HT1080 (cell line): ENCODE measurements at regions not wholly inside any gene's neighbourhood (a gene's known extent, or its start where the extent isn't known, plus 50 kb on each side); places are given as distances from the start of the nearest gene placed in this dataset.
"Not testable (repeated sequence)": the region's sequence is repeated elsewhere in the genome, so short reads cannot be mapped to it uniquely, and the experiment has no call there.

Experiments
- DNase-seq: peaks from one replicate; pipeline ENCODE4 v3.0.0-alpha.2; 2015; ENCODE audit warnings: low read depth

DNA sequence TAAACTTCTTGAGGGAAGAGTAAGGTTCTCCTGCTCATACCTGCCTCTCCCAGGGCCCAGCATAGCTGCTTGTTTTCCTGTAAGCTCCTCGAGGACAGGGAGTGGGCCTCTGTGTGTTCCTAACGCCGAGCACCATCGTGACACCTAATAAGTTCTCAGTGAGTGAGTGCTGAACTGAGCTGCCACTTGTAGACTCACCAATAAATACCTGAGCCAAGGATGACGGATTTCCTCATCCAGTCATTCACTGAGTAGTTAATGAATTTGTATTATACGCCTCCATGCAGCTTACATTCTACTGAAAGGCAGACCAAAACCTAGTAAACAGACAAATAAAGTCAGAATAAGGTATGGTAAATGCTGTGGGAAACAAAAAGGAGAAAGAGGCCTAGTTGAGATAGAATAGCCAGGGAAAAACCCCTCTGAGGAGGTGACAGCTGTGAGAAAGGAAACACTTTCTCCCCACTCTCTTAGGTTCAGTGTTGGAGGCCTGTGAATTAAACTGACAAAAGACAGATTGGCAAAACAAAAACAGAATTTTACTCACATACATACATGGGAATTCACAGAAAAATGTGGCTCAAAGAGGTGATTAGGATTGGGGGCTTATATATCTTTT, 138.6 kb downstream of the B3GNT2 start:
- no peak for DNase-seq

DNA sequence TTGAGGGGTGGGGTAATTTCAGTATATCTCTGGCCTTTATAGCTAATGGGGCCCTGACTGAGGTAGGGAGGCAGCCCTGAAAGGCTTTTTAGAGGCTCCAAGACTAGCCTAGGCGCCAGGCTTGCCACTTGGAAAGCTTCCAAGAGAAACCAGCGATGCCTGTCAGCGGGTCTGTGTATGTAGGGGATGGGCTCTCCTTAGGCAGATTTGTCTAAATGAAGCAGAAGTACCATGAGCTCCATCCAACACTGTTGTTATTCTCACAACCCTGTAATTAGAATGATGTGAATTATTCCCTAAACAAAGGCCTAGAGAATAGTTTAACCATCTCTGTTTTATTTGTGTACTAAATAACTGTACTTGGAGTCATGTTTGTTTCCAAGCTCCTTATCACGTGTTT, 138.1 kb downstream of the B3GNT2 start:
- DNase-seq = no peak

DNA sequence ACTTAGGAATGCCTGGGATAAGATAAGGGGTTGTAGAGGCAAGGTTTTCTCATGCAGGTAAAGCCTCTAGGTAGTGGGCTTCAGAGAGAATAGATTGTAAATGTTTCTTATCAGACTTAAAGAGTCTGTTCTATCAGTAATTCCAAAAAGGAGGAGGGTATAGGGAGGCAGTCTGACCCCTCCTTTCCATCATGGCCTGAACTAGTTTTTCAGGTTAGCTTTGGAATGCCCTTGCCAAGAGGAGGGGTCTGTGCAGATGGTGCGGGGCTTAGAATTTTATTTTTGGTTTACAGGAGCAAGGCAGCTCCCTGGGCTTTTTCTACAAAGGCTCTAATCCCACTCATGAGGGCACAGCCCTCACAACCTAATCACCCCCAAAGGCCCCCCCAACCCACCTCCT, 135.0 kb downstream of the B3GNT2 start:
- DNase-seq = no peak

DNA sequence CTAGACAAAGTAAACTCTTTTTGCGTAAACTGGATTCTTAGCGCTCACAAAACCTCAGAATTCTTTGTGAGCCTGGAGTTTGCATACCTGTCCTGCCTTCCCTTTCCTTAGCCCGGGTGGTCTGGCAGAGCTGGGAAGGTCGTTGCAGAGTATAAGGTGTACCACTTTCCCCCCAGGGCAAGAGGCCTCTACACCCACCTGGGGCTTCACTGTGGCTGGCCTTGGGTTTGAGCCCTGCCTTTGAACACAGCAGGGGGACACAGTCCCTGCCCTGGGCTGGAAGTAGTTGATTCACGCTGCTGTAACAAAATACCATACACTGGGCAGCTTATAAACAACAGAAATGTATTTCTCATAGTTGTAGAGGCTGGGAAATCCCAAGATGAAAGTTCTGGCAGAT, 133.9 kb downstream of the B3GNT2 start:
- DNase-seq = no peak

DNA sequence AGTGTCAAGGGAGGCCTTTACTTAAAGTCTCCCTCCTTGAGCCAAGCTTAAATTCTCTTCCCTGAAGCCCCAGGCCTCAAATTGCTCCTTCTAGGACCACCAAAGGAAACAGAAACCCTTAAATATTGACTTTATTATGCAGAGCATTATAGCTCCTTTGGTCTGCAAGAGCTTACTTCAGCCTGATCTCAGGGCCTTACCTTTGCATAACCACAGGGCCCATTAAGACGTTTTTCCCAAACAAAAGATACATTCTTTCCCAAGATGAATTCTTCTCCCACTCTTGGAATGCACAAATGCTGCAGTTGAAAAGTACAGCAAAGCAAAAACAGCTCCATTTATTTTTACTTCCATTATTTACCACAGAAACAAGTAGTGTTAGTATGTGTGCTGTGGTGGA, 130.8 kb downstream of the B3GNT2 start:
- DNase-seq = no peak

DNA sequence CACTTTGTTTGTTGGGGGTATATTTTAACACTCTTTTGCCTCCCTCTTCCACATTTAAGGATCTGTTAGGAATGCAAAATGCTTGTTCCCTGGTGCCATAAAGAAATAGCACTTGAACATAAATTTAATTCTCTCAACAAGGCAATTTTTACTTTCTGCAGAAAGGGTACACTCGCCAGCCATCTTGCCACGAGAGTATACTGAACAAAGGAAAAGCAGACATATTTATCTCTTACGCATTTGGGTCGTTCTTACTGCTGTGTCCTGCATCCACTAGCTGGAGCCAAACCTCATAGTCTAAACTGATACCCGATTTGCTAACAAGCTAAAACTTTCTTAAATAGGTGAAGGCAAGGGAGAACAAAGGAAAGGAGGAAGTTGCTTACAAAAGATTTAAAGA, 129.5 kb downstream of the B3GNT2 start:
- DNase-seq = no peak

DNA sequence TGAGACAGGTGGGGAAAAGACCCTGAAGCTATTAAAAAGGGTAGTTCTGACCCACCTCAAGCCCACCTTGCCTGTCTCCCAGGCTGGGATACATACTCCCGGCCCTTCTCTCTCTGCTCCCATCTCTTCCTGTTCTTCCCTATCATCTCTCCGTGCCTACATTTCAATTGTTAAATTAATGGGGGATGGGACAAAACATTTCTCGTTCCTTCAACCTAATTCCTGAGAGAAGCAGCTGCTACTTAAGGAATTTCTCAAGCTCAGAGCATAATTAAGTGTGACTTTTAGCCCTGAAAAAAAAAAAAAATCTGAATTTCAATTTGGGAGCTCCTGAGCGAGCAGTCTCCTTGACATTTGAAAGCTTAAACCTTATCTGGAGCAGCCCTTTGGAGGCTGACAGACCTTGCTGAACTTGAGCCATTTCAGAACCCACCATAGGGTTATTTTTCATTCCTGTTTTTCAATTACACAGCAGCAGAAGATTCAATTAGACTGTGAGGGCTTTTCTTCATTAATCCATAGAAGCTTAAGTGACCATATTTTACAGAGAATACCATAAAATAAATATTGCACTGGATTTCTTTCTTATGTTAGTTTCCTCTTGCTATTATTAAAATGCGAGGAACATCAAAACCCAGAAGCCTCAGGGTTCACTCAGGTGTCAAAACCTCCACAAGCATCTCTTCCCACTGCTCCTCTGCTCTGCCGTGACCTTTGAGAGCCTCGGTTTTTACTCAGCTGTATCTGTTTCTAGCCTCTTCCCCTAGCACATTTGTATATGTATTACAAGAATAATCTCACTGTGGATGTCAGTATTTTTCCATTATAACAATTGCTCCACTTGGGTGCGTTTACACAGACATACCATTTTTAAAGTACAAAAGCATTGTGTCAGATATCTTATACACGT, 125.7 kb downstream of the B3GNT2 start:
- DNase-seq = no peak

DNA sequence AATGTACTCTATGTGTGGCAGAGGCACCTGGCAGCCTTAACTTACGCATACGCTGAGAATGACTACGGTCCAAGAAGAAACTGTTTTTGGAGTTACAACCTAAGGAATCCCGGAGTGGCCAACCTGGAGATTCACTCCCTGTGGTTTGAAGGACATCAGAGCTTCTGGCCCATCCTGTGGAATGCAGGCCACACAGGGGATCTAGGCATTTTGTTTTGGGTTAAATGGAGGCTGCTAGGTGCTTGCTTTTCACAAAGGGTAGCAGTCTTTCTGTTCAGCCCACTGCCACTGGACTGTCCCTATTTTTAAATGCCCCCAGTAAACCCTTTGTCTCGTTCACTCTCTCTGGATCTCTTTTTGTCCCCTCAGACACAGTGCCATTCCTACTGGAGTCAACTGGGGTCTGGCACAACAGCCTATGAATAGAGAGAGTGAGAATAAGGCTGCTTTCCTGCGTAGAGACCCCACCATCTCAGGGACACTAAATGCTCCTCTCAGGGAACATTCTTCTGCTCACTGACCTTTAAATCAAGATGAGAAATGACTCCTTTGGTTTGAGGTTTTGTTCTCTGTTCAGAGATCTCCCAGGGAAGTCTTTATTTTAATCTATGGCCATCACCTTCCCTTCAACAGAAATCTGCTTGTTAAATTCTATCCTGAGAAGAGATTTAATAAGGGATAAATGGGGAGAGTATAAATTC, 124.9 kb downstream of the B3GNT2 start:
- DNase-seq = no peak

DNA sequence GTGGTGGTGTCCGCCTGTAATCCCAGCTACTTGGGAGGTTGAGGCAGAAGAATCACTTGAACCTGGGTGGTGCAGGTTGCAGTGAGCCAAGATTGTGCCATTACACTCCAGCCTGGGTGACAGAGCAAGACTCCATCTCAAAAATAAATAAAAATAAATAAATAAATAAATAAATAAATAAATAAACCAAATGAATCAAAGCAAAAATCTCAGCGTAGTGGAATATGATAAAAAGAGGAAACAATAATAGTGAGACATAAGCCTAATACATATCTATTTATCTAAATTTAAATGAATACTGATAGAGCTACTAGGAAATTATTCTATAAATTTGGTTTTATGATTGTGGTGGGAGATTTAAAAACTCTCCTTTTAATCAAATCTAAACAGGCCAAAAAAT, 124.2 kb downstream of the B3GNT2 start:
- DNase-seq = not testable (repeated sequence)

DNA sequence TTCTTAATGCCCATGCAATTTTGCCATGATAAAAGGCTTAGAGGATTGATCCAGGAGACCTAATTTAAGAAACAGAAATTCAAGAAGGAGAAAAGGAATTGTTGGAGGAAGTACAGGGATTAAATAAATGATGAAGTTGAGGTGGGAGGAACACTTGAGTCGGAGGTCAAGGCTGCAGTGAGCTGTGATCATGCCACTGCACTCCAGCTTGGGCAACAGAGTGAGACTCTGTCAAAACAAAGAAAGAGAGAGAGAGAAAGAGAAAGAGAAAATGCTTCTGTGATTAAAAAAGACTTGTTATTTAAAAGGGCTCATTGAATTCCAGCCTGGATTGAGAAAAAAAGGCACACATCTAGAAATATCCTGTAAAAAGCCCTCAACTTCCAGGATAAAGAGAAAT, 123.2 kb downstream of the B3GNT2 start:
- no peak for DNase-seq

DNA sequence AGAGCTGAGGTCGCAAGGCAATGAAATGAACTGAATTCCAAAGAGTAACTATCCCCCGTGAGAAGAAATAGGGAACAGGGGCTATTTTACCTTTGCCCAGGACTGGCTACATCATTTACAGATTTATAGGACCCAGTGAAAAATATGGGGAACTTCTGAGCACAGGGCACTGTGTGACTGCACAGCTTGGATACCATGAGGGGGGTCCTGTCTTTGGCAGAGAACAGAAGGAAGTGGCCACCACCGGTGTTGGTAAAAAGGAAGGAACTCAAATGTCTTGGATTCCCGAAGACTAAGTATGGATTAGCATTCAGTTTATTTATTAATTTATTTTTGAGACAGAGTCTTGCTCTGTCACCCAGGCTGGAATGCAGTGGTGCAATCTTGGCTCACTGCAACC, 119.6 kb downstream of the B3GNT2 start:
- no peak for DNase-seq

DNA sequence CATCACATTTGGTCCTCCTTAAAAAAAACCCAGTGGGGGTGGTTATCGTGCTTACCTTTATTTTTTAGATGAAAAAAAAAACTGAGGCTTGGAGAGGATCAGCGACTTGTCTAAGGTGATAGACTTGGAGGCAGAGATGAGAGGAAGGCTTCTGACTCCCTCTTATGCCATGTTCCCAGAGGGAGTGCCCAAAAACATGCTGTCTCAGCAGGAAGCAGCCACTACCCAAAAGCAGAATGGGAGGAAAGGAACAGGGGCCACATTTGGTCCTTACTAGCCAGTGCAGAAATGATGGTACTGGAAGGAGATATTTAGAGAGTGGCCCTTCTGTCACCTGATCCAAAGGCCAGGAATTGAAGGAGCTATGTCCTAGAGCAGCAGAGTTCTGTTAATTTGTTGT, 118.4 kb downstream of the B3GNT2 start:
- DNase-seq = no peak

DNA sequence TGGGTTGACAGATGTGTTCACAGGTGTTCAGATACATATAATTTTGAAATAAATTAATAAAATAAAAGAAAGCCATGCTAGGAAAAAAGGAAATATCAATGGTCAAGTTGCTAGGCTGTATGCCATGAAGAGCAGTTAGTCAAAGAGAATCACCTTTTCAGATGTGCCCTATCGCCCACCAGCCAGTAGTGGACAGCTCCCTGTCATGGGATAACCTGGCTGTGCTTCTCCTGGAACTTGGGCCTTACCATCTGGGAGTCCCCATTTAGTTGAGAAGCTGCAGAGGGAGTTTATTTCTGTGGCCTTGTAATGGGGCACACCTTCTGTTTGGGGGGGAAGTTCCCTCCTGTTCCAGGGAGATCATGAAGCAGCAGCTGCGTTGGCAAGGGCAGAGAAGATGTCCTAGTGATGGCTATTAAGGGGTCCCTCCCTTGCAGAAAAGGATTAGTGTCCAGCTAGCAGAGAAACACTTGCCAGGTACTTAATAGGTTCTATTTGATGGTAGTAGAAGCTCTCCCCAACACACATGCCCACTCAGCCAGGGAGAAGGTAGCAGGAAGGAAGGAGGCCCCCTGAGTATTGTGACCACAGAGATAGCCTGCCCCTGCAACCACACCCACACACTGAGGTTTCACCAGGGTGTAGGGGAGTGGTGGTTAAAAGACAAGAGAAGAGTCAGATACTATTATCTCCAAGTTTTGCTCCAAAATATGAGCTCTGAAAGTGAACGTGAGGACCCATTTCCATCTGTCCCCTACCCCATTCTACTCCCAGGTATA, 117.7 kb downstream of the B3GNT2 start:
- DNase-seq = no peak

DNA sequence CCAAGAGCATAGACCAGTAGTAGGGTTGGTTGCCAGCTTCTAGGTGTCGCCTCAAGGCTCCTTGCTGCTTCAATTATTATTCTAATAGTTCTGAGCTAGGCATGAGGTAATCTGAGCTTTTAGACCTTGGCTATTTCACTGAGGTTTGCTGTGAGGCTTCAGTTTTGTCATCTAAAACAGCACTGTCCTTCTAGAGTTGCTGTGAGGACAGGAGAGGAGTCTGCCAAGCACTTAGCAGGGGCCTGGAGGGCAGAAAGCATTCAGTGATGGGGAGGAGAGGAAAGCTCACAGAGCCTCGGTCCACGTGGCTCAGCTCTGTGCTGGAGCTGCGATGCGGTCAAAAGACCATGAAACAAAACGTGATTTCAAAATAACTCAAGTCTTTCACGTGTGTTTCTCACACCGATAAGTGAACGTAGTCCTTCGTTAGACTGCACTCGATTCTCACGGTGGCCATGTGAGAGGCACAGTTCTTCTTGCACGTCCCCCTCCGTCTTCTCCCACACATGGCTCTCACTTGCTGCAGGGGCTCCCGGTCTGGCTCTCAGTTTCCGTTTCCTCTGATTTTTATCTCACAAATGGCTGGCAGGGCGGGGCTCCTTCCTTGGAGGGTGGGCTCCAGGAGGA, 113.7 kb downstream of the B3GNT2 start:
- DNase-seq = no peak

DNA sequence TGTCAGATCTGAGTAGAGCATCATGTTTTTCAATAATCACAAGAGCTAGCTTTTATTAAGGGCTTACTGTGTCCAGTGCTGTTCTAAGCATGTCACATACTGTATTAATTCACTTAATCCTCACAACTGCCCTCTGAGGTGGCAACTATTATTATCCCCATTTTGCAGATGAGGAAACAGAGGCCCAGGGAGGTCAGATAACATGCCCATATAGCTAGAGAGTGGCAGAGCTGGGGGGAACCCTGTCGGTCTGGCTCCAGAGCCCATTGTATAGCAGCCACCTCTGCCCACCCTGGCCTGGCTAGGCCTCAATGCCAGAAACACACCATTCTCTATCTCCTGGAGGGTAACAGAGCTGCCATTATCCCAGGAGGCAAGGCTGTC, 113.2 kb downstream of the B3GNT2 start:
- no peak for DNase-seq

DNA sequence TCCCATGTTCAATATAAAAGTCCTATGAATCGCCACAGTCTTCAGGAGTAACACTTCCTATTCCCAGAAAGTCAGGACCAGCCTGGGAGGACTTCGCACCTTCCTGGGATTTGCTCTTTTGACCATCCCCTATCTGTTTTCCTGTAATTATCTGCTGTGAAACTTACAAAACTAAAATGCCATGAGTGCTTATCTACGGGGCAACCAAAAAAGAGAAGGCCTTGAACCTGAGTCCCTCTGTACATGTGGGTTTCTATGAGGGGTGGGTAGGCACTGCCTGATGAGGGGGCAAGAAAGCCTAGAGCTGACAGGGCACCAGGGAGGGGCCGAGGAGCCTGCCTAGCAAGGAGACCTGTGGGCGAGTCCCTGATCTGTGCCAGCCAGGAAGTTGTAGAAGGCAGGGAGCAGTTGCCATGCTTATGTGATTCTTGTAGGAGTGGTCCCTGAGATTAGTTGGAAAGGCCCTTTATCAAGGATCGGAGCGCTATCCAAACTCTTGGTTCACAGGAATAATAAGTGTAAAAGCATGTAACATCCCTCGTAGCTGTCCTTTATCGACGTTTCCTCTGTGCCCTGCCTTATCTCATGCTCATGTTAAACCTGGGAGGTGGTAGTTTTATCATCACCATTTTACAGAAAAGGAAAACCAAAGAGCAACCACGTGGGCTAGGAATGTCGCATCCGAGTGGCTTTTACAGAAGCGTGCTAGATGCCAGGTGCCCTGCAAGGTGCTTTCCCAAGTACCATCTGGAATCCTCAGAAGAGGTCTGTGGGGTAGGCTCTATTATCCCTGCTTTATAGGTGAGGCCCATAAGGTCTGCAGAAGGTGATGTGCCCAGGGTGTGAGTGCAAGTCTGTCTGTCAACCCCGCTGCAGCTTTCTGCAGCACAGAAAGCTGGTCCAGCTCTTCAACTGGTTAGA, 111.8 kb downstream of the B3GNT2 start:
- no peak for DNase-seq

DNA sequence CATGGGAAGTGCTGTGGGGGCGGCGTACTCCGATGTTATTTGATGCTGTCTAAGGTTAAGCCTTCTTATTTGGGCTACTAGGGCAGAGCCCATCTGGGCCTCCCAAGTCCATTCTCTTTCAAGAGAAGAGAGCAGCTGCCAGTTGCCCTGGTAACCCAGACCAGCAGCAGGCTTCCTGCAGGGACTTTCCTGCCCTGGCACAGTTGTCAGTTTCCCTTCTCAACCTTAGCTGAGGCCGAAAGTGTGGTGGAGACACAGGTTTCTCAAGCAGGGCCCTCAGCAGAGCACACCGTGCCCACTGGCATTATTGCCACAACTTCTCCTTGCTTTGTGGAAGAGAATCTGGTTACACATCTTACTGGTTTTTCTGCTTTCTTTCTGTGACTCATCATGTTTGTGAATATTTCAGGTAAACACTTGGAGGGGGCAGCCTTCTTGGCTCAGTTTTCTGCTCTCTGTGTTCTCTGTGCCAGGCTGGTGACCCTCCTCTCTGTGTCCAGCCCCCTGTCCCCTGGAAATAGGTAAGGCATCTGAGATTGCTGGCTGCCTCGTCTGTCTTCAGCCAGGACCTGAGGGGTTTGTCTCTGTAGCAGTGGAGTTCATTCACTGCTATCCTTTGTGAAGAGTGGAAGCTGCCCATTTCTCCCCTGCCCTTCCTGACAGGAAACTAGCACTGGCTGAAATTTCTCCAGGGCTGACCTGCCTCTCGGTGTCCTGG, 111.0 kb downstream of the B3GNT2 start:
- DNase-seq = no peak

DNA sequence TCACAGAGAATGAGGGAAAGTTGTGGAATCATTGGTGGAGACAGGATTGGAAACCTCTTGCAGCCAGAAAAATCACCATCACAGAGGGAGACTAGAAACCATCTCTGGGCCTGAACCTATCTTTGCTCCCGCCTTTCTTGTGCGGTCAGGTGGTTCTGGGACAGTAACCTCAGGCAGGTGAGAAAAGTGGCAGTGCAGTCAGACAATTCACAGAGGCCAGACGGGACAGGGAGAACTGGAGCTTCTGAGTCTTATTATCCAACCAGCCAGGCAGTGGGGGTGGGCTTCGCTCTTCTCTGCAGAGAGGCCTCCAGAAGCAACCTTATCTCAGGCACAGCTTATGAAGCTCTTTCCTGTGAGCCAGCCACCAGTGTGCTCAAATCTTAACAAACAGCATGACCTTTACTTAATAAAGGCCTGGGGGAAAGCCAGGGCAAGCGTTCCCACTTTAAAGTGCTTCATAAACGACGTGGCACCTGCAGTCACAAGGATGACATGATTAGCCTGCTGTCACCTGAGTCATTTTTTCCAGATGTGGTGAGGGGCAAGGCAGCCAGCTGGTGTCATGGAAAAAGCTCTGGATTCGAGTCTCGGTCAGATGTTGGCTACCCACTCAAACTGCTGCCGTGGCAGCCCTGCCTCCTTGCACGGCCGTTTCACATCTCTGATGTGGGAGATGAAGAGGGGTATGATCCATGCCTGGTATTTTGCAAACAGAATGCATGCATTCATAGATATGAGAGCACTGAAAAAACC, 109.7 kb downstream of the B3GNT2 start:
- no peak for DNase-seq
